Stimulated activated CD8-positive, alpha-beta memory T cell treated with anti-CD3 and anti-CD28 coated beads, Interleukin-12 subunit alpha, Interleukin-12 subunit beta, amount 100 ng/mL, for 24 hours (primary cell): ENCODE measurements at regions not wholly inside any gene's neighbourhood (a gene's known extent, or its start where the extent isn't known, plus 50 kb on each side); places are given as distances from the start of the nearest gene placed in this dataset.
"Not testable (repeated sequence)": the region's sequence is repeated elsewhere in the genome, so short reads cannot be mapped to it uniquely, and the experiment has no call there.

Experiments
- DNase-seq: peaks from one replicate; pipeline ENCODE4 v3.0.0-alpha.2; 2020; ENCODE audit errors: extremely low read depth

DNA sequence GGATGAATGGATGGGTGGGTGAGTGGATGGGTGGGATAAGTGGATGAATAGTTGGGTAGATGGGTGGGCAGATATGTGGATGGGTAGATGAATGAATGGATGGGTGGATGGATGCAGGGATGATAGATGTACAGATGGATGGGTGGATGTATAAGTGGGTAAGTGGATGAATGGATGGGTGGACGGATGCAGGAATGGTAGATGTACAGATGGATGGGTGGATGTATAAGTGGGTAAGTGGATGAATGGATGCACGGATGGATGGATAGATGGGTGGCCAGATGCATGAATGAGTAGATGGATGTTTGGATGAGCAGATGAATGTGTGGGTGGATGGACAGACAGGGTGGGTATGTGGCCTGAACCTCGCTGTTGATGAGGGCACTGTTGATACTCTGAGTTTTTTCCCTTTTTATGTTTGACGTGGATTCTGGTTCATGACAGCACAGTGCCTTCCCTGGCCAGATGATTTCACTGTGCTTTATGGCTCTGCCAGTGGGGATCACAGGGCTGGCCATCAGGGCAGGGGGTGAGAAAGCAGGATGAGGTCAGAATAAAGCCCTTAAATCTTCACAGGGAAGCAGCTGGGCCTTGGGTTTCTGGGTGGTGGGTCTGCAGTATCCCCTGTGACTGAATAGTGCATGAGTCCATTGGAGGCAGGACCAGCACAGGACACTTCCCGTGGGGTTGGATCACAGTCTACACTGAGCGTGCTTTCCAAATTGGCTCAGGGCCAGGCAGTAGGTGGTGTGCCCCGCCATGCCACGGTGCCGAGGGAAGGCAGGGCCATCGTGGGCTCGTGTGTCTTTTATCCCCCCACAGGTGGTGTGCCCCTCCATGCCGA, 213.2 kb downstream of the BANP start:
- DNase-seq, result not testable (repeated sequence)

GRCh38 chr16:88165040-88165544, 213.9 kb downstream of the BANP start:
- not testable (repeated sequence) for DNase-seq

- DNase-seq, result not testable (repeated sequence)
These were observed 214.4 kb downstream of the BANP start for GRCh38 chr16:88165683-88166082.

GRCh38 chr16:88166209-88166773, 215.1 kb downstream of the BANP start:
- not testable (repeated sequence) for DNase-seq

- not testable (repeated sequence) for DNase-seq
These were observed 214.8 kb upstream of the ZNF469 start for GRCh38 chr16:88167798-88168556.

DNA sequence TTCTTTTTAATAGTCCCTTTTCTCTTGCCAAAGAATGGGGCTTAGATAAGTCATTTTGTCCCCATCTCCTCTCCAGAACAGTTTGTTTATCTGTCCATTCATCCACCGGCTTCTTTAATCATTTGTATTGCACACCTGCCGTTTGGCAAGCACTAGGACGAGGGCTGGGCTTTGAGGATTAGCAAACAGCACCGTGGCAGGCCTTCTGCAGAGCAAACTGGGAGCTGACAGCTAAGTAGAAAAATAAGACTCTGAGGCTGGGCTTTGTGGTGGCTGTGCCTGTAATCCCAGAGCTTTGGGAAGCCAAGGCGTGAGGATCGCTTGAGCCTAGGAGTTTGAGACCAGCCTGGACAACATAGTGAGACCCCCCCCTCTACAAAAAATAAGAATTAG, 214.2 kb upstream of the ZNF469 start:
- DNase-seq, result not testable (repeated sequence)

DNA sequence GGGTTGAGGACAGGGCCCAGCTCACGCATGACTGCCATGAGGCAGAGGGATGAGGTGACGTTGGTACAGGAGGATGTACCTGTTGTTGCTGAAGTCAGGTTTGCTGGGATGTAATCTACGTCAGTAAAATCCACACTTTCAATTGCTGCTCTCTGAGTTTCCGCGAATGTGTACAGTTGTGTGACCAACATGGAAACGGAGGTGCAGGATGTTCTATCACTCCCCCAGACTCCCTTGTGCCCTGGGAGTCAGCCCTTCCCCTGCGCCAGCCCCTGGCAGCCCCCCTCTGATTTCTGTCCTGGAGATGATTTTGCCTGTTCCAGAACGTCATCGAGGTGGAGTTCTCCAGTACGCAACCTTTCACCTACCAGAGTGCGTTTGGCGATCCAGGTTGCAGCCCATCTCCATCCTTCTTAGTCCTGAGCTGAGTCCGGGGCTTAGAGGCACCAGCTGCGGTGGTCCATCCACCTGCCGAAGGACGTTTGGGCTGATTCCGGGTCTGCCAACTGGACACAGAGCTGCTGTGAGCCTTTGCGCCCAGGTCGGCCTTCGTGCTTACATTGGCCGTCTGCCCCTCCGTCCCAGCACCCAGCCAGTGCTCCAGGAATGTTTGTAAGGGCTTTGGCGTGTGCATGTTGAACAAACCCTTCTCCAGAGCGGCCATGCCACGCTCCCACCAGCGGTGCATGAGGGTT, 213.5 kb upstream of the ZNF469 start:
- DNase-seq, result not testable (repeated sequence)

DNA sequence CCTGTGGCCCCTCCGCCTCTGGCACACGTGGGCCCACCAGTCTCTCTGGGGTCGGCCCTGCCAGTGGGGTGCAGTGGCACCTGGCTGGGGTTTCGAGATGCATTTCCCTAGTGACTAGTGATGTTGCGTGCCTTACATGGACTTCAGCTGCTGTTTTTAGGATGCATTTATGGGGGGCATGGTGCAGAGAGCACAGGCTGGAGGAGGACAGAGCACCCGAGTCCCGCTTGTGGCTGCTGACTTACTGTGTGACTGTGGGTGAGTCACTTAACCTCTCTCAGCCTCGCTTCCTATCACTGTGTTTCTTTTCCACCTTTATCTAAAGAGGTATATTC, 213.0 kb upstream of the ZNF469 start:
- not testable (repeated sequence) for DNase-seq

GRCh38 chr16:88170528-88170991, 212.2 kb upstream of the ZNF469 start:
- DNase-seq, result no peak

- not testable (repeated sequence) for DNase-seq
These were observed 211.6 kb upstream of the ZNF469 start for GRCh38 chr16:88171126-88171525.

DNA sequence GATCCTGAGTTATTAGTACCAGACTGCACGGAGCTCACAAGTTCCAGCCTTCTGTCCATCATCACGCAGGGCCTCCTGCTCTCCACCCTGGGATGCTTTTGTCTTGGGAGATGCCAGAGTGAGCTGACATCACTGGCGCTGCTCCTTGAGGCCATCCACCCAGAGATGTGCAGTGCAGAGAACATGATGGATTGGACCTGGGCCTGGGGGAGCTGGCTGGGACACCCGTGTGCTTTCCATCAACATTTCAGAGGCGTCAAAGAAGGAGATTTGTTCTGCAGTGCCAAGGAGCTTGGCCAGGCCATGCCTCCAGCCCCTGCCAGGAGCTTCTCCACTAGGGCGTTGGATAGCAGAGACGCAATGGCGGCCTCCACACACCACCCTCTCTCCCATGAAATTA, 206.6 kb upstream of the ZNF469 start:
- DNase-seq, result not testable (repeated sequence)

DNA sequence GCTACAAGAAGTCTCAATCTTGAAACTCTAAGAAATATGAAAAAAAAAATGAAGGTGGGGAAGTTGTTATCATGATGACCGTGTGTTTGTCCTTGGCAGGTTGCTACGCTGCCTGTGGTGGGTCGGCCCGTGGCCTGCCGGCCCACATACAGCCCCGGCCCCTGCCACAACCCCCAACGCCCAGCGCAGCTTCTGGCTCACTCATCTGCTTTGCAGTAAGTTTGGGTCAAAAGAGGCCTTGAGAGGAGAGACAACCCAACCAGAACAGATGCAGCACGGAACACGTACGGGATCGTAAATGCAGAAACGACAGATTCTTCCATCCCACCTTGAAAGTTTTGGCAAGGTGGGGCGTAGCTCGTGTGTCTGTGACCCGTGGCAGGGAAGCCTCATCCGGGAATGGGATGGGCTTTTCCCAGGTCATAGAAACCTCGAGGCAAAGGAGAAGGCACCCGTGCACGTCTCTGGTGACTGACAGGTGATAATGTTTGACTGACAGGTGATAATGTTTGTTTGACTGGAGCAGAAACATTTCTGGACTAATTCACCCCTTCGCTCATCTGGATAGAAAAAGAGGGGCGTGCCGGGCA, 206.1 kb upstream of the ZNF469 start:
- DNase-seq, result not testable (repeated sequence)

DNA sequence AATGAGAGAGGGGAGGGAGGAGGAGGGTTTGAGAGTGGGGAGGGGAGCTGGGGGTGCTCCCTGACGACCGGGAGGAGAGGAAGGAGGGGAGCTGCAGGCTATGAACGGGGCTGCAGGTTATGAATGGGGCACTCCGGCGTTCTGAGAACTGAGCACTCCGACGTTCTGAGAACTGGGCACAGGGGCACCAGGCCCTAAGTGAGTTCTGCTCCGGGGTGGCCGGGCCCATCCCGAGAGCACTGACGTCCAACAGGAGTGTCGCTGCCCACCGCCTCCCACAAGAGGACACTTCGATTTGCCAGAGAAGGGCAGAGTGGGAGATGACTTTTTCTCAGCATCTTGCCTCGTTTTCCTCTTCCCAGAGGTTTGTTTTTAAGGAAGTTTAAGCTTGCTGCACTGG, 204.5 kb upstream of the ZNF469 start:
- not testable (repeated sequence) for DNase-seq

GRCh38 chr16:88178896-88179295, 203.9 kb upstream of the ZNF469 start:
- not testable (repeated sequence) for DNase-seq

GRCh38 chr16:88182967-88183881, 199.5 kb upstream of the ZNF469 start:
- not testable (repeated sequence) for DNase-seq

DNA sequence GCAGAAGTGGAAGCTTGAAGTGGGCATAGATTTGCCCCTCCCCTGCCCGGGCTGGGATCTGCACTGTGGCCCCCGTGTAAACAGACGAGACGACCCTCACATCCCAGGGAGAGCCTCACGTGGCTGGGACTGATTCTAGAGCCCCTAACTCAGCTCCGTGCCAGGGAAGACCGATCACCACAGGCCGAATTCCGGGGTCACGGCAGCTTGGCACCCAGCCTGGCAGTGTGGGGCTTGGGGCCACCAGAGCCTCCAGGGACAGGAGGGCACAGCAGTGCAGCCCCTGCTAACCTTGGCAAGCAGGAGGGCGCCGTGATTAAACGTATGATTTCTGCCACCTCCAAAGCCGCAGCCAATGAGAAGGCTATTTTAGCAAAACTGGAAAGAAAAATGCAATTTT, 198.7 kb upstream of the ZNF469 start:
- DNase-seq, result not testable (repeated sequence)

GRCh38 chr16:88184566-88185355, 198.0 kb upstream of the ZNF469 start:
- not testable (repeated sequence) for DNase-seq

GRCh38 chr16:88185406-88185805, 197.4 kb upstream of the ZNF469 start:
- DNase-seq, result not testable (repeated sequence)
